Keratinocyte (primary cell): ENCODE measurements at regions not wholly inside any gene's neighbourhood (a gene's known extent, or its start where the extent isn't known, plus 50 kb on each side); places are given as distances from the start of the nearest gene placed in this dataset.

ENCODE experiments used
- EZH2 ChIP-seq: IDR thresholded peaks from one replicate; pipeline ENCODE4 v1.6.1; 2012; ENCODE audit warnings: inconsistent platforms, mild to moderate bottlenecking, low read length, moderate library complexity
- TF ChIP-seq, protein P1 (sequence below), 3 experiments: IDR thresholded peaks in 1 of 3; conservative IDR thresholded peaks in 1 of 3; optimal IDR thresholded peaks in 1 of 3; 2 replicates in 2 of 3; 3 replicates in 1 of 3; pipeline versions ENCODE3 to v1.5.1; 2011; ENCODE audit warnings: low read length in 3 of 3, mild to moderate bottlenecking in 3 of 3, moderate library complexity in 2 of 3, control low read depth in 1 of 3, inconsistent platforms in 1 of 3; ENCODE audit not compliant: insufficient read depth in 2 of 3; ENCODE audit errors: extremely low read depth in 1 of 3

DNA sequence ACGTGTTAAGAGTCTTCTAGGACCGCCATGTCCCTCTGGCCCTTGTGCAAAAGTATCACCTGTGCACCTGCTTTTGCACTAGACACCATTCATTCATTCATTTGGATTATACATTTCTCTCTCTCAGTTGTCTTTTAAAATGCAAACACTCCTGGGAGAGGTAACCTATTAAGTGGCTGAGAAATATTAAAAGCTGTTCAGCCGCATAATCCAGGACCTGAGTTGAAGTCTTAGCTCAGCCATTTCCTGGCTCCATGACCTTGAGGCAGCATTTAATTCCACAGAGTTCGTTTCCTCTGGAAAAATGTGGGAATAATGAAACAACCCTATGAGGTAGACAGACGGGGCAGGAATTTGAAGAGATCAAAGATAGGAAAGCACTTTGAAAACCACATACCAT, 251.6 kb downstream of the RPS24 start:
- TF ChIP-seq, protein P1, sequence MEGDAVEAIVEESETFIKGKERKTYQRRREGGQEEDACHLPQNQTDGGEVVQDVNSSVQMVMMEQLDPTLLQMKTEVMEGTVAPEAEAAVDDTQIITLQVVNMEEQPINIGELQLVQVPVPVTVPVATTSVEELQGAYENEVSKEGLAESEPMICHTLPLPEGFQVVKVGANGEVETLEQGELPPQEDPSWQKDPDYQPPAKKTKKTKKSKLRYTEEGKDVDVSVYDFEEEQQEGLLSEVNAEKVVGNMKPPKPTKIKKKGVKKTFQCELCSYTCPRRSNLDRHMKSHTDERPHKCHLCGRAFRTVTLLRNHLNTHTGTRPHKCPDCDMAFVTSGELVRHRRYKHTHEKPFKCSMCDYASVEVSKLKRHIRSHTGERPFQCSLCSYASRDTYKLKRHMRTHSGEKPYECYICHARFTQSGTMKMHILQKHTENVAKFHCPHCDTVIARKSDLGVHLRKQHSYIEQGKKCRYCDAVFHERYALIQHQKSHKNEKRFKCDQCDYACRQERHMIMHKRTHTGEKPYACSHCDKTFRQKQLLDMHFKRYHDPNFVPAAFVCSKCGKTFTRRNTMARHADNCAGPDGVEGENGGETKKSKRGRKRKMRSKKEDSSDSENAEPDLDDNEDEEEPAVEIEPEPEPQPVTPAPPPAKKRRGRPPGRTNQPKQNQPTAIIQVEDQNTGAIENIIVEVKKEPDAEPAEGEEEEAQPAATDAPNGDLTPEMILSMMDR (optimal IDR thresholded peaks at IDR 0.05 in 1 of 3, IDR thresholded peaks at IDR 0.05 in 1 of 3, conservative IDR thresholded peaks at IDR 0.05 in 1 of 3; ENCODE audit: extremely low read depth in 1 of 3, insufficient read depth in 2 of 3, low read length in 3 of 3), result no peak
- no peak for TF ChIP-seq EZH2
